Endothelial cell of umbilical vein (primary cell): ENCODE measurements at regions not wholly inside any gene's neighbourhood (a gene's known extent, or its start where the extent isn't known, plus 50 kb on each side); places are given as distances from the start of the nearest gene placed in this dataset.

ENCODE experiments used
- CTCF ChIP-seq, 2 donors: IDR thresholded peaks; 1 replicate in 1 of 2; 2 replicates in 1 of 2; pipeline ENCODE4 v1.5.1; 2011; ENCODE audit warnings: low read length in 2 of 2, mild to moderate bottlenecking in 2 of 2, moderate library complexity in 2 of 2, control low read depth in 1 of 2, inconsistent platforms in 1 of 2, low read depth in 1 of 2; ENCODE audit not compliant: insufficient read depth in 1 of 2; ENCODE audit errors: extremely low read depth in 1 of 2
- MYC ChIP-seq: IDR thresholded peaks from one replicate; pipeline ENCODE4 v1.6.1; 2011; ENCODE audit warnings: mild to moderate bottlenecking, low read depth, low read length
- POLR2A ChIP-seq: IDR thresholded peaks from 2 replicates; pipeline ENCODE4 v1.6.1; 2012; ENCODE audit warnings: low read depth, mild to moderate bottlenecking, control low read depth, low read length
- POLR2AphosphoS5 ChIP-seq: IDR thresholded peaks from 2 replicates; pipeline ENCODE4 v1.6.1; 2012; ENCODE audit warnings: low read depth, mild to moderate bottlenecking, control low read depth, low read length, moderate library complexity; ENCODE audit not compliant: insufficient read depth

GRCh38 chr20:60362531-60362930 is 404.3 kb downstream of the CDH26 start:
- TF ChIP-seq POLR2A (no peak), CTCF (IDR thresholded peaks at IDR 0.05; ENCODE audit: extremely low read depth in 1 of 2, insufficient read depth in 1 of 2, low read depth in 1 of 2, low read length in 2 of 2) (no peak), POLR2AphosphoS5 (no peak), MYC (no peak)
